HG02981 (cell line): ENCODE measurements at regions not wholly inside any gene's neighbourhood (a gene's known extent, or its start where the extent isn't known, plus 50 kb on each side); places are given as distances from the start of the nearest gene placed in this dataset.
"Not testable (repeated sequence)": the region's sequence is repeated elsewhere in the genome, so short reads cannot be mapped to it uniquely, and the experiment has no call there.

Experiments used
- ATAC-seq: cut with Tn5 transposase; IDR thresholded peaks from one replicate; pipeline ENCODE4 v1.9.1; 2021; ENCODE audit warnings: mild to moderate bottlenecking, moderate library complexity; ENCODE audit not compliant: unreplicated experiment

DNA sequence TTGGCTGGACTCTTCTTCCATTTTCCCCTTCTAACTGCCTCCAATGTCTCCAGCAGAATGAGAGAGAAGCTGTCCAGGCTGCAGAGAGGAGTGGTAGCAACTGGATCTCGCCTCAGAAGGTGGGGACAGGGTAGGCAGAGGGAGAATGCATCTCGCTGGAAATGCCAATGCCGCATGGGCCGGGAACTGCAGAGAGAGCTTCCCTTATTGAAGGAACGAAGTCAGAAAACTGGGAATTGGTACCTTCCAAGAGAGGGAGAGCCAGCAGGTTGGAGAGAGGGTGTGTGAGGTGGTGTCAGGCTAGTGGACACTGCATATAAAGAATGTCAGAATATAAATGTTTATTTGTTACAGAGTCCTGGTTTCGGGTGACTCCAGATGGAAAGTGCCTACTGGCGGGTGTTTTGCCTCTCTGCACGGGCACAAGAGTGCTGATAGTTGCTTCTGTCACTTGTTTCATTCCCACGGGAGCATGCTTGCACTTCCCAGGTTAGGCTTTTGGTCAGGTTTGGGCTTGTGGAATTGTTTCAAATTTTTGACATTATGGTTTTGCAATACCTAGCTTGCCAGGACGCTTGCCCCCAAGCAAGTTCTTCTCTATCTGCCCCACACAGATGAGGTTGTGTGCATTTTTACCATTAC is 156.8 kb upstream of the STS start:
- no peak for ATAC-seq

DNA sequence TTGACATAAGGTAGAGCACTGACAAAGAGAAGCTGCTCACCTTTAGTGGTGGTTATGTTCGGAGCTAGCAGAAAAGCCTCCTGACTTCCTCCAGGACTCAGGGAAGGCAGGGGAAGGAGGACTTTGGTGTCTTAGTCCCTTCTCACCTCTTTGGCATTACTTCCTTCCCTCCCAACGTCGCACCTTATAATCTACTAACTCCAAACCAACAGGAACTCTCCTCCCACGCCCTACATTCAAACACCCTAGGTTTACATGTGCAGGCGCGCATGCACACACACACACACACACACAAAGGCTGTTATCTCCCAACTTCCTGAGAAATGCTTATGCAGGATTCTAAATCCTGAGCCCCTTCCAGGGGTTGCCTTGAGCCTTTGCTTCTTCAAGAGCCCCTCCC is 157.7 kb upstream of the STS start:
- no peak for ATAC-seq

DNA sequence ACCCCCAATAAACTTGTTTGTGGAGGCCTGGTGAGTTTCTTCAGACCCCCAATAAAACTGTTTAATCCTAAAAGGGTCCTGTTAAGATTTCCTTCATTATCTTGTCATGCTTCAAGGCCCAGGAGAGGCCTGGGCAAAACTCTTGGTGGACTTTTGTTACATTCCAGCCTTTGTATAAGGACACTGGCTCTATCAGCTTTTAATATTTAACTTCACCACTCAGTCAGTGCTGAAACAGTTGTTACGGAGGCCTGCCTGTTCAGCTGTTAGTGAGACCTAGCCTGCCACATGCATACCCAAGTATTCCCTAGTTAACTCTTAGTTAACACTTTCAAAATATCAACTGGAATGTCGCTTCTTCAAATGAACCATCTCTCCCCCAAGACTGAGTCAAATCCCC is 158.8 kb upstream of the STS start:
- not testable (repeated sequence) for ATAC-seq

DNA sequence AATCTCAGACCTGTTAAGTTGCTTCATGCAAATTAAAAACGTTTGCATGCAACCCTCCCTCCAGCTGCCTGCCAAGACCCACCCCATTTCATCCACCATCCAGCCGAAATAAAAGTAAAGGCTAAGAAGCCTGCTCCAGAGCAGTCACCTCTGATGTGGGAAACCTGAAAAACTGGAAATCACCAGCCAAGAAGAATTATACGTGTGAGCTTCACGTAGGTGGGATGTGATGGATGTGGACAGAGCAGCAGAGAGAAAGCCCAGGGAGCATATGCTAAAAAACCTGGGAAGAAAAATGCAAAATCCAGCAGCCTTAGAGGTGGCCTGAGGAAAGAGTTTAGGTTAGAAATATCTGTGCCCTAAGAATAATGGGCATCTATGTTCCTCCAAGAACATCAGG is 160.6 kb upstream of the STS start:
- no peak for ATAC-seq

DNA sequence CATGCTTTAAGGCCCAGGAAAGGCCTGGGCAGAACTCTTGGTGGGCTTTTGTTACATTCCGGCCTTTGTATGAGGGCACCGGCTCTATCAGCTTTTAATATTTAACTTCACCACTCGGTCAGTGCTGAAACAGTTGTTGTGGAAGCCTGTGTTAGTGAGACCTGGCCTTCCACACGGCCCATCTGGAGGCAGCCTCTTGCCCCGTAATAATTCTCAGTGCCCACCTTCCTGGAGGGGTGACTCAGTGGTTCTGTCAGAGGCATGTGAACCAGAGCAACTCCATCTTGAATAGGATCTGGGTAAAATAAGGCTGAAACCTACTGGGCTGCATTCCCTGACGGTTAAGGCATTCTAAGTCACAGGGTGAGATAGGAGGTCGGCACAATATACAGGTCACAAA is 162.0 kb upstream of the STS start:
- no peak for ATAC-seq

DNA sequence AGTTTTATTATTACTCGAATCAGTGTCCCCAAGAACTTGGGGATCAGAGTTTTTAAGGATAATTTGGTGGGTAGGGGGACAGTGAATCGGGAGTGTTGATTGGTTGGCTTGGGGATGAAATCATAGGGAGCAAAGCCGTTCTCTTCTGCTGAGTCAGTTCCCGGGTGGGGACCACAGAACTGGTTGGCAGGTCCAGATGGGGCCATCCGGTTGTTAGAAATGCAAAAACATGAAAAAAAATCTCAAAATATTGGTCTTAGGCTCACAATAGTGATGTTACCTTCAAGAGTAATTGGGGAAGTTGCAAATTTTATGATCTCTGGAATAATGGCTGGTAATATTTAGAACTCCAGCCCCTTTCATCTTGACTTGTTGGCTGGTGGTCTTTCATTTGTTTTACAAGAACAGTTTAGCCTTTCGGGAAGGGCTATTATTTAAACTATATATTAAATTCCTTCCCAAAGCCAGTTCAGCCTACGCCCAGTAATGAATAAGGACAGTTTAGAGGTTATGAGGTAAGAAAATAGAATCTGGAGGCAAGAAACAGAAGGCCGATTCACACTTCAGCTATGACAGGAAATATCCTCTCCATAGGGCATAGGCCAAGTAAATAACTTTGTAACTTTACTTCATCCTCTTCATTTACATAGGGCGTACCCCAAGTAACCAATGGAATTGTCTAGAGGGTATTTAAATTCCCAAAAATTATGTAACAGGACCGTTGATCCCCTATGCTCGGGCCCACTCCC is 164.1 kb upstream of the STS start:
- ATAC-seq, result no peak

DNA sequence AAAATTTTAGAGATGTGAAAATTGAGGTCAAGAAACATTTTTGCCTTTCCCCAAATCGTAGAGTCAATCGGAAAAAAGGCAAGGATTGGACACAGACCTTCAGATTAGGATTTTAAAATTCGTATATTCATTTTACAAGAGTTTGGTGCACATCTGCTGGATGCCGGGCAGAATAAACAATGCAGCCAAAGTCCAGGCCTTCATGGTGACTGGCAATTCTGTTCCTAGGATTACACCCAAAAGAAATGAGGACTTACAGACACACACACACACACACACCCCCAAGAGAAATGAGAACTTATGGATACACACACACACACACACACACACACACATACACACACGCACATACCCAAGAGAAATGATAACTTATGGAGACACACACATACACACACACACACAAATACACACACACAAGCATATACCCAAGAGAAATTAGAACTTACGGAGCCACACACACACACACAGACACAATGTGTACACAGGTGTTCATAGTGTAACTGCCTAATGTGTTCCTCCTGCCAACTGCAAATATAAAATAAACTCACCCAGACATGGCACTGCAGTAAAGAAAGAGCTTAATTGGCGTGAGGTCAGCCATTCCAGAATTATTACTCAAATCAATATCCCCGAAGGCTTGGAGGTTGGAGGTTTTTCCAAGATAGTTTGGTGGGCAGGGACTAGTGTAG is 165.7 kb upstream of the STS start:
- no peak for ATAC-seq

DNA sequence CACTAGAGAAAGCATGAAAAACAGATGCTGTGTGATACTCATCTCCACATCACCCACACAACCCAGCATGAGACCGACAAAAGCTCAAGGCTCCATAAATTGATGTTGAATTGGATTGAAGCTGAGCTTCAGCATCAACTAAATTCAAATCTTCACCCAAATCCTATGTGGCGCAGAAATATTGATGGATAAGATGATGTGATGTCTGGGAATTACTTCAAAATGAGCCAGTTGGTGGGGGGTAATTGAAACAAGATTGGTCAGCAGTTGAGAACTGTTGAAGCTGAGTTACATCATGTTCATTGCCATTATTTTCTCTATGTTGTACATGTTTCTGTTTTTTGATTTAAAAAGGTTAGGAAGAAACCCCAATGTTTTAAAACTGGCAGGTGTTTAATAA is 166.5 kb upstream of the STS start:
- ATAC-seq, result no peak

DNA sequence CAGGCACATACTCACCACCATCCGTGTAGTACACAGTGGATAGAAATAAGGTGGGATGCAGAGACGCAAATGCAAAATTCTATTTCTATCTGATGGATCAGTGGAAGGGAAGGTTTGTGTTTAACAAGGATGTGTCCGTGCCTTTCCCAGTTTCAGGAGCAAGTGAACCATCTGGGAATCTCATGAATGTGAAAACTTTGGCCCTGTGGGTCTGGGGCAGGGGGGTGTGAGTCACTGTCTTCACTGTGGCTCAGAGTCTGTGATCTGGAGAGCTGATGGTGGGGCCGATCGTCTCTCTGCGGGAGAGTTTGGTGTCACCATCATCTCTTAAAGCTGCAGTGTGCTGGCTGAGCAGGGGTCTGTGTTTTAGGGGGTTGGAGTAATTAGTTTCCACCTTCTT is 179.3 kb upstream of the STS start:
- ATAC-seq, result no peak

DNA sequence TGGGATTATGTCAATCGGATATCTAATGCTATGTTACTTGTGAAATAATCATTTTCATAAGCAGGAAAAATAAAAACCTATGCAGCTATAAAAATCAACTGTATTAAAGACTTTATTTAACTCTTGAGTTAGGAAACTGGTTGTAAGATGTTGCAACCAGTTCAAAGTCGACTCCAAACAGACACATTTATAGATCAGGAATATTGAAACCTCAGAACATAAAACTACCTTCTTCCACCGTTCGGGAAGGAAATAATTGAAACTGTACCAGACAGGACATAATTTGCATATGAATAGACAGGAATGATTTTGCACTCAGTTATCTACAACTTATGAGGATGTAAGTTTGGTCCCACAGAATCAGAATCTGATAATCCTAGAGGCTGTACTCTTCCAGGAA is 181.8 kb upstream of the STS start:
- ATAC-seq, result no peak

DNA sequence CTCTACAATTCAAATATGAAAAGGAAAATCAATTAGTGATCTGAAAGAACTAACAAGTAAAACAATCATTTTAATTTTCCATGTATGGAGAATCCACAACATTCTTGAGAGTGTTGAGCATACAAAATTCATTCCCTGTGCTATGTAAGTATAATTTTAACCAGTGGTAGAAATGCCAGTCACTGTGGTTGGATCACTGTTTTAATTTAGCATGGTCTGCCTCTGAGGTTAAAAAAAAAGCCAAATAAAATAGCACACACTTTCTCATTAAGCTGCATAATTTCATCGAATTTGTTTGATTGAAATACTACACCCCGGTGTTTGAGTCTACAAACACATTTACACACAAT is 185.5 kb upstream of the STS start:
- no peak for ATAC-seq

DNA sequence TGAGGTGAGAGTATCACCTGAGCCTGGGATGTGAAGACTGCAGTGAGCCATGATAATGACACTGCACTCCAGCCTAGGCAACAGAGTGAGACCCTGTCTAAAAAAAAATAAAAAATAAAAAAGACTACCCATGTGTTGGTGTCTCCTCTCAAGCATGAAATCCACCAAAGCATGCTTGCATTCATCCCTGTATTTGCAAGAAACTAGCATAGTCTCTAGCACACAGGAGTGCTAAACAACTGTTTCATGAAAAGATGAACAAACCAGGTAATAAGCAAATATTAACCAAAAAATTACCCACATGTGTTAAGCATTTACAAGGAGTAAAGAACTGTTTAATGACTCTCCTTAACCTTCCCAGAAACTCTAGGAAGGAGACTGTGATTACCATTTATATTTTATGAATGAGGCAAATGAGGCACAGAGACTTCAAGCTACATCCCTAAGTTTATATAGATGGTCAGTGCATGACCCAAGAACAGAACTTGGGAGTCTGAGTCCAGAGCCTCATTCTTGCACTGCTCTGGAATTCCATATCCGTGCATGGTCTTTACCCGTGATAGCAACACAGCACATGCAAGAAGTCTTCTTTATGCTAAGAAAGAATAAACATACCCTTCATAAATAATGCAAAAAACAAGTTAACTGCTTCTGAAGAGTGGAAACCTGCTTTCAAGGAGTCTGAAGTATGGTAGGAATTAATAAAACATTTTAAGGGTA is 186.1 kb upstream of the STS start:
- ATAC-seq, result no peak

DNA sequence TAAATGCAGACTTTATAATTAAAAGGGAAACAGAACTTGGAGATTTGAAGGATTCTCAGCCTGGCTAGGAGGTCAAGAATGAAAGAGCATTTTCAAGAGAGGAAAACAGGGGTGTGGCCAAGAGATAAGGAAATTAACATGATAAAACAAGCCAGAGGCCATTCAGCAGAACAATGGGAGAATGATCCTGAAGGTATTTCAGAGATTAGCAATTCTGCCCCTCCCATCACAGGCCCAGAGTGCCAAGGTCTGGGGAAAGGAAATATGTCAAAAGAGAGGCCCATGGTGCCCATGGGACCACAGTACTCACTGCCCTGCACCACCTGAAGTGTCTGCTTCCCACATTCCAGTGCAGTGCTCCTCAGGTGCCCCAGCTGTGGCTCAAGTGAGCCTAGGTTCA is 188.5 kb upstream of the STS start:
- ATAC-seq, result no peak

DNA sequence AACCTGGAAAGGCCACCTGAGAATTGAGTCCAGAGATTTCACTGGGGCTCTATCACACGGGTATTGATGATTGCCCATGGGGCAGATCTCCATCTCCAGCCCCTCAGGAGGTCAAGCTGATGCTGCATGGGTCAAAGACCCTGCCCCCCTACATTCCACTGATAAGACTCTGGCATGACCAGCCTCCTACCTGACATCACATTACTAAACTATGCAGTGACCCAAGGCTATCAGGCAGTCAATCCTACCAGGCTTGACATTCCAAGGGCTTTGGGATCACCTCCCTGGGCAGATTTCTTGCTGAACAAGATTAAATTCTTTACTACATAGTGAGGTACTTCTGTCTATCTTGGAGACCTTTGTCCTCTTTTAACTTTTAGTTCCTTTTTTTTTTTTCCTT is 192.7 kb upstream of the STS start:
- no peak for ATAC-seq

DNA sequence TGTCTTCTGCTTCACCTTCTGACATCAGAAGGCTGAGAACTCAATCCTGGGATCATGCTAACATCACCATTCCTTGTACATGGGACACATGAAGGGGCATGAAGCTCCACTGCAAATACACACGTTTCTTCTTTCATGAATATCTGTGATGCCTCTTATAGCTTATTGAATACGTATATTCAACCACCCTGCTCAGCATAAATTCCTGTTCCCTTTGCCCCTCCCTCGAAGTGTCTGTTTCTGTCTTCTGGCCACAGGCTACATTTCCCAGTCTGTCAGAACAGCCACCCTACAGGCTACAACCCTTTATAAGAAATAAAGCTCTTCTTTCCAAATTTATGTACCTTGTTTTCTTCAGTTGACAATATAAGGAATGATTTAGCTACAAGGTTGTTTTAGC is 201.3 kb upstream of the STS start:
- ATAC-seq, result no peak

DNA sequence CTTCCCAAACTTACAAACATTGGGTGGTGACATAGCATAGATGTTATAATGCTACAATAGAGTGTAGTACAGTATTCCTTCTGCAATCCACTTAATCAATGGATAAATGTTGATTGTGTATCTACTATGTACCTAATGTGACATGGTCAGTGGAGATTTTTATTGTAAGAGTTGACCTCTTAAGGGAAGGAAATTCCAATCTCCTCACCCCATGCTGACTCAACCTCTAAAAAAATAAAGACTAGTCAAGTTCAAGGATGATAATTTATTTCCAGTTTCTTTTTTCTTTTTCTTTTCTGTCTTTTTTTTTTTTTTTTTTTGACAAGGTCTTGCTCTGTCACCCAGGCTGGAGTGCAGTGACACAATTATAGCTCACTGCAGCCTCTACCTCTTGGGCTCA is 206.5 kb upstream of the STS start:
- no peak for ATAC-seq

DNA sequence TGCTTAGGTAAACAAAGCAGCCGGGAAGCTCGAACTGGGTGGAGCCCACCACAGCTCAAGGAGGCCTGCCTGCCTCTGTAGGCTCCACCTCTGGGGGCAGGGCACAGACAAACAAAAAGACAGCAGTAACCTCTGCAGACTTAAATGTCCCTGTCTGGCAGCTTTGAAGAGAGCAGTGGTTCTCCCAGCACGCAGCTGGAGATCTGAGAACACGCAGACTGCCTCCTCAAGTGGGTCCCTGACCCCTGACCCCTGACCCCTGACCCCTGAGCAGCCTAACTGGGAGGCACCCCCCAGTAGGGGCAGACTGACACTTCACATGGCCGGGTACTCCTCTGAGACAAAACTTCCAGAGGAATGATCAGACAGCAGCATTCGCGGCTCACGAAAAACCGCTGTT is 214.6 kb upstream of the STS start:
- not testable (repeated sequence) for ATAC-seq

DNA sequence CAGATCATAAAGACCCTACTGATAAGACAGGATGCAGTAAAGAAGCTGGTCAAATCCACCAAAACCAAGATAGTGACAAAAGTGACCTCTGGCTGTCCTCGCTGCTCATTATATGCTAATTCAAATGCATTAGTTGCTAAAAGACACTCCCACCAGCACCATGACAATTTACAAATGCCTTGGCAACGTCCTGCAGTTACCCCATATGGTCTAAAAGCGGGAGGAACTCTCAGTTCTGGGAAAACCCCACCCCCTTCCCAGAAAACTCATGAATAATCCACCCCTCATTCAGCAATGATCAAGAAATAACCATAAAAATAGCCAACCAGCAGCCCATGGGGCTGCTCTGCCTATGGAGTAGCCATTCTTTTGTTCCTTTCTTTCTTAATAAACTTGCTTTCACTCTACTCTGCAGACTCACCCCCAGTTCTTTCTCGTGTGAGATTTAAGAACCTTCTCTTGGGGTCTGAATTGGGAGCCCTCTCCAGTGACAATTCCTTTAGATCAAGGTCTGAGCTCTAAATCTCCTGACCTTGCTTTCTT is 217.1 kb upstream of the STS start:
- no peak for ATAC-seq

DNA sequence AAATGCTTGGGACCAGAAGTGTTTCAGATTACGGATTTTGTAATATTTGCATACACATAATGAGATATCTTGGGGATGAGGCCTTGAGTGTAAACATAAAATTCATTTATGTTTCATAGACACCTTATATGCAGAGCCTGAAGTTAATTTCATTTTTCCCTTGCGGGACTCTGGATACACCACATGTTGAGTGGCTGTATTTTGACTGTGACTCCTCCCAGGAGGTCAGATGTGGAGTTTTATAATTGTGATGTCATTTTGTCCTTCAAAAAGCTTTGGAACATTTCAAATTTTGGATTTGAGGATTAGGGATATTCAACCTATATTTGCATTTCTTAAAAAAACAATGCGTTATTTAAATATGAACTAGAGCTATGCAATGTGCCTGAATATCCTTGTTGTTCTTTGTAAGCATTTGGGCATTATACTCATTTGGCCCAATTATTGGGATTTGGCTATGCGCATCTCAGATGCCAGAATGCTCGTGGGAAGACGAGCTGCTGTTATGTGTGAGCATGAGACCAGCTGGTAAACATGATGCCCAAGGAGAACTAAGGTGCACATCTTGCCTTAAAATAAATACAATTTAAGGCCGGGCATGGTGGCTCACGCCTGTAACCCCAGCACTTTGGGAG is 223.0 kb upstream of the STS start:
- no peak for ATAC-seq

DNA sequence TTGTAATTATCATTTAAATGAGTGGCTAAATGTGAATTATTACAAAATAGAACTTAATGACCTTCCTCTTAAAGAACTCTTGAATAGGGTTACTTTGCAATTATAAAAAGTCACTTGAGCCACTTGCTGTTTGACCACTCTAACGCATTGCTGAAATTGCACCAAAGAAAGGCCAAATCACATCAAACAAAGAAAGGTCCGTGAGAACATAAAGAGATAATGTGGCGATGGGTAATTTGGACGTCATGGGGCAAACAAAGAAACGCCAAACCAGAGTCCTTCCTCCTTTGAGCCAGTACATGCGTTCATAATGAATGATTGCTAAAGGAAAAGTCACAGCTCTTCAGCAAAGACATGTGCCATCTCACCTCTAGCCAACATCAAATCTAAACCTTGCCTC is 229.8 kb upstream of the STS start:
- ATAC-seq, result no peak

DNA sequence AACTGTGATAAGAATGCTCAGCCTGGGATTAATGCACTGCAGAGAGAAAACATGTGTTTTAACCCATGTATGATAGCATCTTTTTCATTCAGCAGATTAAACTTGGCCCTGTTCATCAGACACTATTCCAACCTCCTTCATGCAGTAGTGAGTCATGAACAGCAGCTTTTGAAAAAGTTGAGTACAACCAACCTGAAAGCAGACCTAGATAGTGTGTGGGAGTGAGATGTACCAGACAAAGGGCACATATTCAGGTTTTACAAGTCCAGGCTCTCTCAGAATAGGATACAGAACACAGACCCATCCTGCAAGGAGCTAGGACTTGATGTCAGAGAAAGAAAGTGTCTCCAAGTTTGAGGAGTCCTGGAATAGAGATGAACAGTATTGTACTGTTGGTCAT is 237.3 kb upstream of the STS start:
- no peak for ATAC-seq
